ENCODE measurements at regions not wholly inside any gene's neighbourhood (a gene's known extent, or its start where the extent isn't known, plus 50 kb on each side); places are given as distances from the start of the nearest gene placed in this dataset.
"Not testable (repeated sequence)": the region's sequence is repeated elsewhere in the genome, so short reads cannot be mapped to it uniquely, and the experiment has no call there.

GRCh38 chr5:158494541-158494940 lies 605.2 kb downstream of the EBF1 start:
- no peaks in the 10 kb centered on the region for H3K4me1 ChIP-seq (ENCODE audit: insufficient read depth, low read length)
- H3K4me3 ChIP-seq (replicated peaks in 1 of 3; ENCODE audit: insufficient read depth in 1 of 3, low read depth in 2 of 3, low read length in 3 of 3) = no peak overlapping the region
- no peaks in the 10 kb centered on the region for H4K20me1 ChIP-seq (ENCODE audit: insufficient read depth, low read length)
- ChIA-PET POLR2A (no interaction called here), CTCF (ENCODE audit: low intra/inter-chr PET ratio, low total read pairs) (no interaction called here)
- H3K27me3 ChIP-seq (ENCODE audit: control insufficient read depth in 1 of 2, insufficient read depth in 2 of 2, low read length in 2 of 2) = no peaks in the 10 kb centered on the region
- intact Hi-C loops (cut with micrococcal nuclease; ENCODE audit: unreplicated experiment) = no loop called here
- BruUV-seq (replicated peaks) = no TSS peak
- H2AFZ ChIP-seq (ENCODE audit: low read length) = no peak overlapping the region
- ATAC-seq (no peak), FAIRE-seq (no peak), DNase-seq (ENCODE audit: low spot score) (no peak)
- 8% methylated on average over 2 of the region's 2 CpGs for WGBS (ENCODE audit: low lambda C conversion rate)
- H3K9ac ChIP-seq (ENCODE audit: insufficient read depth, low read depth, low read length) = no peak overlapping the region
- H3K4me2 ChIP-seq (ENCODE audit: low read depth, low read length) = no peak overlapping the region
- no peaks in the 10 kb centered on the region for H3K79me2 ChIP-seq (ENCODE audit: insufficient read depth, low read length)
- no peaks in the 10 kb centered on the region for H3K9me3 ChIP-seq (ENCODE audit: low read length)
- in situ Hi-C loops (cut with HindIII; ENCODE audit: extremely low pct_ligation_motif_present, low pct_unique_long_range_greater_than_20kb) = no loop called here
- no peak overlapping the region for H3K27ac ChIP-seq (ENCODE audit: extremely low read length, insufficient read depth, low read length)
- no peaks in the 10 kb centered on the region for H3K36me3 ChIP-seq (replicated peaks in 1 of 2; ENCODE audit: control insufficient read depth in 1 of 2, insufficient read depth in 2 of 2, low read length in 2 of 2)
- TF ChIP-seq ETV6 (CRISPR knock-in tag; conservative IDR thresholded peaks at IDR 0.05) (no peak), GMEB2 (CRISPR knock-in tag; IDR thresholded peaks at IDR 0.05; ENCODE audit: low read depth) (no peak)

- BruUV-seq (replicated peaks); DNase-seq (ENCODE audit: low spot score): not testable (repeated sequence)
- WGBS (ENCODE audit: low lambda C conversion rate) = 59% methylated on average over 2 of the region's 2 CpGs
Measured at GRCh38 chr5:158494044-158494443, 605.7 kb downstream of the EBF1 start.

More at GRCh38 chr5:158494044-158494443, 605.7 kb downstream of the EBF1 start:
- H3K4me3 ChIP-seq (replicated peaks in 1 of 3; ENCODE audit: insufficient read depth in 1 of 3, low read depth in 2 of 3, low read length in 3 of 3); H3K9me3 ChIP-seq (ENCODE audit: low read length); H3K27me3 ChIP-seq (ENCODE audit: control insufficient read depth in 1 of 2, insufficient read depth in 2 of 2, low read length in 2 of 2); H3K36me3 ChIP-seq (replicated peaks in 1 of 2; ENCODE audit: control insufficient read depth in 1 of 2, insufficient read depth in 2 of 2, low read length in 2 of 2); in situ Hi-C loops (cut with HindIII; ENCODE audit: extremely low pct_ligation_motif_present, low pct_unique_long_range_greater_than_20kb); H4K20me1 ChIP-seq (ENCODE audit: insufficient read depth, low read length); H3K4me2 ChIP-seq (ENCODE audit: low read depth, low read length); POLR2A ChIA-PET; H3K9ac ChIP-seq (ENCODE audit: insufficient read depth, low read depth, low read length); H3K4me1 ChIP-seq (ENCODE audit: insufficient read depth, low read length); intact Hi-C loops (cut with micrococcal nuclease; ENCODE audit: unreplicated experiment); H2AFZ ChIP-seq (ENCODE audit: low read length); H3K79me2 ChIP-seq (ENCODE audit: insufficient read depth, low read length); FAIRE-seq; H3K27ac ChIP-seq (ENCODE audit: extremely low read length, insufficient read depth, low read length); CTCF ChIA-PET (ENCODE audit: low intra/inter-chr PET ratio, low total read pairs); ATAC-seq: not testable (repeated sequence)
